ENCODE measurements at regions not wholly inside any gene's neighbourhood (a gene's known extent, or its start where the extent isn't known, plus 50 kb on each side); places are given as distances from the start of the nearest gene placed in this dataset.

GRCh38 chr1:47564570-47564969 lies 126.7 kb downstream of the FOXD2 start:
- TF ChIP-seq CTCF (IDR thresholded peaks at IDR 0.05) (no peak), GTF2I (CRISPR knock-in tag; conservative IDR thresholded peaks at IDR 0.05) (no peak), TP53 (CRISPR knock-in tag; IDR thresholded peaks at IDR 0.05) (no peak), MLX (CRISPR knock-in tag; IDR thresholded peaks at IDR 0.05) (no peak), TCF7 (CRISPR knock-in tag; IDR thresholded peaks at IDR 0.05; ENCODE audit: low read depth) (no peak), NR1H2 (CRISPR knock-in tag; IDR thresholded peaks at IDR 0.05) (no peak), MYBL2 (CRISPR knock-in tag; IDR thresholded peaks at IDR 0.05) (no peak), RELA (CRISPR knock-in tag; IDR thresholded peaks at IDR 0.05; ENCODE audit: borderline replicate concordance) (no peak), ZNF423 (CRISPR knock-in tag; IDR thresholded peaks at IDR 0.05) (no peak), E2F5 (CRISPR knock-in tag; IDR thresholded peaks at IDR 0.05) (no peak)

All from WTC11 (cell line).